Peyer's patch (tissue), 4 donors: ENCODE measurements at regions not wholly inside any gene's neighbourhood (a gene's known extent, or its start where the extent isn't known, plus 50 kb on each side); places are given as distances from the start of the nearest gene placed in this dataset.

ENCODE experiments used
- DNase-seq, 3 donors: peaks; one replicate each; pipeline ENCODE4 v3.0.0-alpha.2; 2017 to 2019
- H3K27ac ChIP-seq, 4 donors: fragments of 200-600 bp; sonication (generic); one replicate each; pipeline ENCODE4 v1.5.1; 2016 to 2019
- H3K27me3 ChIP-seq, 2 donors: fragments of 200-600 bp; sonication (generic); one replicate each; pipeline ENCODE4 v1.5.1; 2019
- H3K36me3 ChIP-seq, 3 donors: fragments of 200-600 bp; sonication (generic); one replicate each; pipeline ENCODE4 v1.5.1; 2016 to 2019
- H3K4me1 ChIP-seq, 4 donors: fragments of 200-600 bp; sonication (generic); one replicate each; pipeline ENCODE4 v1.5.1; 2016 to 2019
- H3K4me3 ChIP-seq, 4 donors: fragments of 200-600 bp; sonication (generic); 1 replicate in 3 of 4; 2 replicates in 1 of 4; pipeline ENCODE4 v1.5.1; 2016 to 2019; ENCODE audit warnings: mild to moderate bottlenecking in 1 of 4
- H3K9me3 ChIP-seq, 4 donors: fragments of 200-600 bp; sonication (generic); one replicate each; pipeline ENCODE4 v1.5.1; 2016 to 2019; ENCODE audit warnings: mild to moderate bottlenecking in 1 of 4
- POLR2A ChIP-seq, 2 donors: fragments of 450-650 bp; IDR thresholded peaks; one replicate each; pipeline ENCODE4 v1.5.1; 2017; ENCODE audit warnings: antibody characterized with exemption in 2 of 2, mild to moderate bottlenecking in 2 of 2, moderate library complexity in 2 of 2
- TF ChIP-seq, protein P1 (sequence below), 6 experiments: fragments of 450-650 bp in 4 of 6; fragments of 200-600 bp in 2 of 6; sonication (generic) in 1 of 6; IDR thresholded peaks; one replicate each; pipeline ENCODE4 v1.5.1; 2017 to 2019; ENCODE audit warnings: antibody characterized with exemption in 6 of 6, mild to moderate bottlenecking in 3 of 6, moderate library complexity in 1 of 6

DNA sequence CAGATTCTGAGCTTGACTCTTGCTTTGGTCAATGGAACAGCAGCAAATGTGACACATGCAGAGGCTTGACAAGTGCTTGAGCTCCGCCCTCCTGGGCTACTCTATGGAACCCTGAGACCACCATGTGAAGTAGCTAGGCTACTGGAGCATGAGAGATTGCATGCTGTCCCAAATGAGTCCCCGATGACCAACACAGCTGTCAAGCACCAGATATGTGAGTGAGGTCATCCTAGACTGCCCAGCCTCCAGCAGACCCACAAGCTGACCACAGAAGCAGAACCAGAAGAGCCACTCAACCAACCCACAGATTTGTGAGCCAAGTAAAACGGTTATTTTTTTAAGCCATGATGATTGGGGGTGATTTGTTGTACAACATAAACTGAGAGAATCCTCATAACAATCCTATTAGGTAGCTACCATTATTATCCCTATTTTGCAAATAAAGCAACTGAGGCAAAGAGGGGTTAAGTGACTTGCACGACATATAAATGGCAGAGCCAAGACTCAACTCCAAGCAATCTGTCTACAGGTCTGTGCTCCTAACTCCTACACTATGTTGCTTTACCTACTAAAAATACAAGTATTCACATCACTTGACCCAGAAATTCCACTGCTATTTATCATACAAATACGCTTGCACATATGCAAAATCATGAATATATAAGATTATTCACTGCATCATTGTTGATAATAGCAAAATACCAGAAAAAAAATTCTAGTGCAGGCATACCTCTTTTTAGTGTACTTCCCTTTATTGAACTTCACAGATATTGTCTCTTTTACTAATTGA is 136.2 kb downstream of the NDUFA12 start:
- TF ChIP-seq POLR2A (IDR thresholded peaks at IDR 0.05): no peak
- TF ChIP-seq, protein P1, sequence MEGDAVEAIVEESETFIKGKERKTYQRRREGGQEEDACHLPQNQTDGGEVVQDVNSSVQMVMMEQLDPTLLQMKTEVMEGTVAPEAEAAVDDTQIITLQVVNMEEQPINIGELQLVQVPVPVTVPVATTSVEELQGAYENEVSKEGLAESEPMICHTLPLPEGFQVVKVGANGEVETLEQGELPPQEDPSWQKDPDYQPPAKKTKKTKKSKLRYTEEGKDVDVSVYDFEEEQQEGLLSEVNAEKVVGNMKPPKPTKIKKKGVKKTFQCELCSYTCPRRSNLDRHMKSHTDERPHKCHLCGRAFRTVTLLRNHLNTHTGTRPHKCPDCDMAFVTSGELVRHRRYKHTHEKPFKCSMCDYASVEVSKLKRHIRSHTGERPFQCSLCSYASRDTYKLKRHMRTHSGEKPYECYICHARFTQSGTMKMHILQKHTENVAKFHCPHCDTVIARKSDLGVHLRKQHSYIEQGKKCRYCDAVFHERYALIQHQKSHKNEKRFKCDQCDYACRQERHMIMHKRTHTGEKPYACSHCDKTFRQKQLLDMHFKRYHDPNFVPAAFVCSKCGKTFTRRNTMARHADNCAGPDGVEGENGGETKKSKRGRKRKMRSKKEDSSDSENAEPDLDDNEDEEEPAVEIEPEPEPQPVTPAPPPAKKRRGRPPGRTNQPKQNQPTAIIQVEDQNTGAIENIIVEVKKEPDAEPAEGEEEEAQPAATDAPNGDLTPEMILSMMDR (IDR thresholded peaks at IDR 0.05): no peak
- H3K4me1 ChIP-seq: no peaks in the 10 kb centered on the region
- DNase-seq: no peak
- no peaks in the 10 kb centered on the region for H3K36me3 ChIP-seq
- no peaks in the 10 kb centered on the region for H3K27me3 ChIP-seq
- no peak overlapping the region for H3K27ac ChIP-seq
- no peak overlapping the region for H3K4me3 ChIP-seq
- no peaks in the 10 kb centered on the region for H3K9me3 ChIP-seq

DNA sequence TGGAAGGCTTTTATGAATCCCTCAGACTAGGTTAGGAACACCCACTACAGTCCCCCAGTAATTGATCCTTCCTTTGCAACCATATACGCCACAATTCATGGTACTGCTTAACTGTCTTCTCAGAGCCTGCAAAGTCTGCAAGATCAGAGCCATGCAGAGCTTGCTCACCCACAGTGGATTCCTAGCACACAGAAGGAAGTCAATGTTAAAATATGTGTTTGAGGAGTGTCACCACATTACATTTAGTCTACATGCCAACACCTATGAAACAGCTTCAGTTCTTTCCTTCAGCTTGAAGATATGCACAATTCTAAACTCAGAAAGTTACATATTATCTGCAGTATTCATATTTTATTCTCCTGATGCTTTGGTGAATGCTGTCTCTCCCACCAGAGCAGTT is 138.5 kb downstream of the NDUFA12 start:
- Histone ChIP-seq H3K36me3 (no peaks in the 10 kb centered on the region), H3K9me3 (no peaks in the 10 kb centered on the region), H3K27me3 (no peaks in the 10 kb centered on the region), H3K27ac (no peak overlapping the region), H3K4me3 (no peak overlapping the region), H3K4me1 (no peaks in the 10 kb centered on the region)
- TF ChIP-seq, protein P1 (IDR thresholded peaks at IDR 0.05): no peak
- TF ChIP-seq POLR2A (IDR thresholded peaks at IDR 0.05): no peak
- DNase-seq: no peak

DNA sequence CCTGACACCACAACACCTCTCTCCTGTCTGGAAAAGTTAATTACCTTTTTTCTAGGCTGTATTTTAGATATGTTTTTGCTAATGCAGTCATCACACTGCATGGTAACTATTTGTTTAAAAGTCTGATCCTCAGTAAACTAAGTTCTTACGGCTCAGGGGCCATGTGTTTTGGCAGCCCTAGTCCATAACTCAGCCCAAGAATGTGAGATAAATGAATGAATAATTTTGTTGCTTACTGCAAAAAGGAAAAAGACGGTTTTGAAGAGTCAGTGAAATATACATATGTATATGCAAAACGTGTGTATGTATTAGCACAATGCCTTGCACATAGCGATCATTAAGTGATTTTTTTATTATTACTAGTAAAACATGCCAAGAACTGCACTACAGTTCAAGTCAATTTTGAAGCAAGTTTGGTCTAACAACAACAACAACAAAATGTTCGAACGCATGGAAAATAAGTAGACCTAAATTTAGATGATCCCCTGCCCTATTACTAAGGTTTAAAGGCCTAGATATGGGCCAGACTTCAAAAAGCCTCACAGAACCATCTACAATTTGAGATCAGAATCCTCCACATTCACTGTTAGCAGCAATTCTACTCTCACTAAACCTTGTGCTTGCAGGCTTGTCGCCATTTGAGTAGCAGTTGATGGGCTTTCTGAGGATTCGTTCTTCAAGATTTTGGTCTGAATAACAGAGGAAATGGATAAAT is 140.0 kb downstream of the NDUFA12 start:
- Histone ChIP-seq H3K36me3 (no peaks in the 10 kb centered on the region), H3K4me3 (no peak overlapping the region), H3K27me3 (no peaks in the 10 kb centered on the region), H3K9me3 (no peaks in the 10 kb centered on the region), H3K4me1 (no peaks in the 10 kb centered on the region), H3K27ac (no peak overlapping the region)
- no peak for DNase-seq
- TF ChIP-seq POLR2A (IDR thresholded peaks at IDR 0.05): no peak
- TF ChIP-seq, protein P1 (IDR thresholded peaks at IDR 0.05): no peak

DNA sequence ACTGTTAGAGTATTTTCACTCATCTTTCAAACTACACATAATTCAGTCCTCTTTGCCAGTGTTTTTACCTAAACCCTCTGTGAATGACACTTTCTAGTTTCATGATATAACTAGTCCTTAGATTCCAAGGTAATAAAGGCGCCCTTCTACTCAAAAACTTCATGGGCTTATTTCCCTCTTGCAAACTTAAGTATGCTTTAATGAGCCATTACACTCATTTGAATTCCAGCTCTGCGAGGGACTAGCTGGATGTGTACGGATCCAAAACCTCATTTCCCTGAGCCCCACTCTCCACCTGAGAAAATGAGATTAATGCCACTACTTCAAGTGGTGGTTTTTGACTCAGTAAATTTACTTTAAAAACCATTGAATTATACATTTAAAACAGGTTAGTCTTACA is 141.1 kb downstream of the NDUFA12 start:
- DNase-seq: no peak
- H3K27ac ChIP-seq: no peak overlapping the region
- no peak overlapping the region for H3K4me3 ChIP-seq
- H3K27me3 ChIP-seq: no peaks in the 10 kb centered on the region
- H3K9me3 ChIP-seq: no peaks in the 10 kb centered on the region
- TF ChIP-seq, protein P1 (IDR thresholded peaks at IDR 0.05): no peak
- no peak for TF ChIP-seq POLR2A (IDR thresholded peaks at IDR 0.05)
- no peaks in the 10 kb centered on the region for H3K36me3 ChIP-seq
- no peaks in the 10 kb centered on the region for H3K4me1 ChIP-seq

DNA sequence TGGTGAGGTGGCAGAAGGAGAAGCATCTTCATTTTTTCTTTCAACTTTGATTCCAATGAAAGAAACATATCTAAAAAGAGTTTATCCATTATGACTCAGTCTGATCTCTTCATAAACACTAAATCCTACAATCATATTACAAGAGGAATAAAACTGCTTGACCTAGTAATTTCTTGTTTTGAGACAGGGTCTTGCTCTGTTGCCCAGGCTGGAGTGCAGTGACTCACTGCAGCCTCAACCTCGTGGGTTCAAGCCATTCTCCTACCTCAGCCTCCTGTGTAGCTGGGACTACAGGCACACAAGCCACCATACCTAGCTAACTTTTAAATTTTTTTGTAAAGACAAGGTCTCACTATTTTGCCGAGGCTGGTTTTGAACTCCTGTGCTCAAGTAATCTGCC is 147.2 kb downstream of the NDUFA12 start:
- DNase-seq: no peak
- no peaks in the 10 kb centered on the region for H3K9me3 ChIP-seq
- no peaks in the 10 kb centered on the region for H3K4me1 ChIP-seq
- H3K27ac ChIP-seq: no peak overlapping the region
- no peak overlapping the region for H3K4me3 ChIP-seq
- H3K27me3 ChIP-seq: no peaks in the 10 kb centered on the region
- no peak for TF ChIP-seq POLR2A (IDR thresholded peaks at IDR 0.05)
- TF ChIP-seq, protein P1 (IDR thresholded peaks at IDR 0.05): no peak
- H3K36me3 ChIP-seq: no peaks in the 10 kb centered on the region
